ENCODE measurements at regions not wholly inside any gene's neighbourhood (a gene's known extent, or its start where the extent isn't known, plus 50 kb on each side); places are given as distances from the start of the nearest gene placed in this dataset.
"Not testable (repeated sequence)": the region's sequence is repeated elsewhere in the genome, so short reads cannot be mapped to it uniquely, and the experiment has no call there.

DNA sequence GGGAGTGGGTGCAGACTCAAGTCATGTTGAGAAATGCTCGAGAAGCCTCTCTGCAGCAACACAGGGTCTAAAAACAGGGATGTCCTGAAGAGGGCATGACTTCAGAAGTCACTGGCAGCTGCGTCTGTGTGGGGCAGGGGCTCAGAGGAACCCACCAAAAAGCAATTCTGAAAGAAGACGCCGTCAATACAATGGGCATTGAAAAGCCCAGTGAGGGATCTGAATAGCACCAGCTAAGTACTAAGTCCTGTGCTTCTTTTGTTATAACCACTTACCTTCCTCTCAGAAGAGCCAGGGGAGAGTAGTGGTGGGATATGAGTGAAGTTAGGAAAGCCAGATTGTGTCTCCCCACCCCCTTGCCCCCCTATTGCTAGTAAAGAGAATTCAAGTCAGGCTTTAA, 137.2 kb downstream of the INHBA start:
- DNase-seq (no peak), FAIRE-seq (no peak)
- no peaks in the 10 kb centered on the region for H3K4me1 ChIP-seq (ENCODE audit: control insufficient read depth in 3 of 3, insufficient read depth in 2 of 3, low read depth in 1 of 3, low read length in 2 of 3)
- peaks cover 0 to 2% of the 10 kb centered on the region in 2 donors for H3K9me3 ChIP-seq (ENCODE audit: control insufficient read depth in 2 of 2, insufficient read depth in 1 of 2, low read depth in 1 of 2, low read length in 1 of 2)
- no peaks in the 10 kb centered on the region for H3K36me3 ChIP-seq (ENCODE audit: control insufficient read depth in 3 of 3, insufficient read depth in 2 of 3, low read depth in 1 of 3, low read length in 3 of 3)
- H3K4me3 ChIP-seq (ENCODE audit: low read depth in 1 of 3, low read length in 3 of 3): no peak overlapping the region
- H3K27ac ChIP-seq (ENCODE audit: low read depth in 1 of 3, low read length in 2 of 3): no peak overlapping the region
- 70 to 76% (median 70%) methylated on average over 4 of the region's 4 CpGs for WGBS, 3 donors
- H3K27me3 ChIP-seq (ENCODE audit: control insufficient read depth in 3 of 3, insufficient read depth in 3 of 3, low read length in 3 of 3): no peaks in the 10 kb centered on the region

DNA sequence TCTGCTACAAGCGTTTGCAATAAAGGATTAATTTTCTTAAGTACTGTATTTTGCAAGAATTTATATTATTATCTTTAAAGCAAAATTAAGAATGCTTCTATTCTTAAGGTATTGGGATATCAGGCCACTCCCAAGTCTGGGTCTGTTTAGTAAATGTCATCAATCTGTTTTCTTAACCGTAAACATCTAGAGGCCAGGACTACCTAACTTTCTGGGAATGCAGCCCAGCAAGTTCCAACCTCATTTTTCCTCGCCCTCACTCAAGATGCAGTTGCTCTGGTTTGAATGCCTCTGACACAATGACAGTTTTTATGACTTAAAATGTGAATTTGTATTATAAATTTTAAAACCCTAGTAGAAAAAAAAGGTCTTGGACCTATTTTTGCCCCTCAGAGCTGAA, 143.5 kb downstream of the INHBA start:
- Histone ChIP-seq H3K36me3 (ENCODE audit: control insufficient read depth in 3 of 3, insufficient read depth in 2 of 3, low read depth in 1 of 3, low read length in 3 of 3) (no peaks in the 10 kb centered on the region), H3K27ac (ENCODE audit: low read depth in 1 of 3, low read length in 2 of 3) (no peak overlapping the region), H3K9me3 (ENCODE audit: control insufficient read depth in 2 of 2, insufficient read depth in 1 of 2, low read depth in 1 of 2, low read length in 1 of 2) (no peaks in the 10 kb centered on the region), H3K4me1 (ENCODE audit: control insufficient read depth in 3 of 3, insufficient read depth in 2 of 3, low read depth in 1 of 3, low read length in 2 of 3) (no peaks in the 10 kb centered on the region), H3K27me3 (ENCODE audit: control insufficient read depth in 3 of 3, insufficient read depth in 3 of 3, low read length in 3 of 3) (no peaks in the 10 kb centered on the region), H3K4me3 (ENCODE audit: low read depth in 1 of 3, low read length in 3 of 3) (no peak overlapping the region)
- FAIRE-seq (no peak), DNase-seq (no peak)
- WGBS, 3 donors: 77 to 82% (median 82%) methylated on average over 3 of the region's 3 CpGs

DNA sequence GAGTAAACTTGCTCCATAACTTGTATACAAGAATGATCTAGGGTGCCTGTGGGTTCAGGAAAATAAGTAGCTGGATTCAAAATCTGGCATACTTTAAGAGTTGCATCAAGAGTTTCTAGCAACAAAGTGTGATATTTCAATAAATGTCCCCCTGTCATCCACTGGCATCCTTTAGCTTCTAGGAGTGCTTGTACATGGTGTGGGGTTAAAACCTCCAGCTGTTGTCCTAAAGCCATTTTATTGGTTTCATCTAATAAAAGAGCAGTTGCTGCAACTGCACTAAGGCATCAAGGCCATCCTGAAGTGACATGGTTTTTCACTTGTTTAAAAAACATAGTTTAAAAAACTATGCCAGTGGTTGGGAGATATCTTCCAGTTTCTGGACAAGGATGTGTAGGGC, 148.4 kb downstream of the INHBA start:
- FAIRE-seq (no peak), DNase-seq (no peak)

DNA sequence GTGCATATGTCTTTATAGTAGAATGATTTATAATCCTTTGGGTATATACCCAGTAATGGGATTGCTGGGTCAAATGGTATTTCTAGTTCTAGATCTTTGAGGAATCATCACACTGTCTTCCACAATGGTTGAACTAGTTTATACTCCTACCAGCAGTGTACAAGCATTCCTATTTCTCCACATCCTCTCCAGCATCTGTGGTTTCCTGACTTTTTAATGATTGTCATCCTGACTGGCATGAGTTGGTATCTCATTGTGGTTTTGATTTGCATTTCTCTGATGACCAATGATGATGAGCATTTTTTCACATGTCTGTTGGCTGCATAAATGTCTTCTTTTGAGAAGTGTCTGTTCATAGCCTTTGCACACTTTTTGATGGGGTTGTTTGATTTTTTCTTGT, 152.8 kb downstream of the INHBA start:
- H3K27me3 ChIP-seq (ENCODE audit: control insufficient read depth in 3 of 3, insufficient read depth in 3 of 3, low read length in 3 of 3); H3K4me3 ChIP-seq (ENCODE audit: low read depth in 1 of 3, low read length in 3 of 3); DNase-seq; H3K36me3 ChIP-seq (ENCODE audit: control insufficient read depth in 3 of 3, insufficient read depth in 2 of 3, low read depth in 1 of 3, low read length in 3 of 3); H3K27ac ChIP-seq (ENCODE audit: low read depth in 1 of 3, low read length in 2 of 3); H3K4me1 ChIP-seq (ENCODE audit: control insufficient read depth in 3 of 3, insufficient read depth in 2 of 3, low read depth in 1 of 3, low read length in 2 of 3); FAIRE-seq; H3K9me3 ChIP-seq (ENCODE audit: control insufficient read depth in 2 of 2, insufficient read depth in 1 of 2, low read depth in 1 of 2, low read length in 1 of 2): not testable (repeated sequence)

More for the DNA sequence above, 148.4 kb downstream of the INHBA start:
- Histone ChIP-seq H3K9me3 (ENCODE audit: control insufficient read depth in 2 of 2, insufficient read depth in 1 of 2, low read depth in 1 of 2, low read length in 1 of 2) (peaks cover 0 to 5% of the 10 kb centered on the region in 2 donors), H3K27ac (ENCODE audit: low read depth in 1 of 3, low read length in 2 of 3) (no peak overlapping the region), H3K4me1 (ENCODE audit: control insufficient read depth in 3 of 3, insufficient read depth in 2 of 3, low read depth in 1 of 3, low read length in 2 of 3) (no peaks in the 10 kb centered on the region), H3K27me3 (ENCODE audit: control insufficient read depth in 3 of 3, insufficient read depth in 3 of 3, low read length in 3 of 3) (no peaks in the 10 kb centered on the region), H3K36me3 (ENCODE audit: control insufficient read depth in 3 of 3, insufficient read depth in 2 of 3, low read depth in 1 of 3, low read length in 3 of 3) (no peaks in the 10 kb centered on the region), H3K4me3 (ENCODE audit: low read depth in 1 of 3, low read length in 3 of 3) (no peak overlapping the region)

DNA sequence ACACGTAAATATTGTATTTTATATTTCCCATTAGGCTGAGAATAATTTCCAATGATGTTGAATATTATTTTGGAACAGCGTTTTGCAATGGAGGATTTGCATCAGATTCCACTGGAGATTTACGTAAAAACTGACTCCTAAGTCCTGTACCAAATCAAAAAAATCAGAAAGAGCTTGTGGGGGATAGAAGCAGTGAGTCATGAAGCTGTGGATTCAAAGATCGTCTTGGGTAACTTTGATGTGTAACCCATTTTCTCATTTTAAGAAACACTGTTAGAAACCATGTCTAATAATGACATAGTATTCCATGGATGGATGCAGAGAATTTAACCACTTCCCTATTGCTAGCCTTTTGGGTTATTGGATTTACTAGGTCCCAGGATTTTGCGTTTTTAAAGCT, 158.6 kb downstream of the INHBA start:
- Histone ChIP-seq H3K9me3 (ENCODE audit: control insufficient read depth in 2 of 2, insufficient read depth in 1 of 2, low read depth in 1 of 2, low read length in 1 of 2) (no peaks in the 10 kb centered on the region), H3K4me1 (ENCODE audit: control insufficient read depth in 3 of 3, insufficient read depth in 2 of 3, low read depth in 1 of 3, low read length in 2 of 3) (no peaks in the 10 kb centered on the region), H3K27ac (ENCODE audit: low read depth in 1 of 3, low read length in 2 of 3) (no peak overlapping the region), H3K27me3 (ENCODE audit: control insufficient read depth in 3 of 3, insufficient read depth in 3 of 3, low read length in 3 of 3) (no peaks in the 10 kb centered on the region), H3K4me3 (ENCODE audit: low read depth in 1 of 3, low read length in 3 of 3) (no peak overlapping the region), H3K36me3 (ENCODE audit: control insufficient read depth in 3 of 3, insufficient read depth in 2 of 3, low read depth in 1 of 3, low read length in 3 of 3) (no peaks in the 10 kb centered on the region)
- DNase-seq: no peak
- no peak for FAIRE-seq
- WGBS, 3 donors: 72 to 87% (median 74%) methylated on average over 5 of the region's 5 CpGs

DNA sequence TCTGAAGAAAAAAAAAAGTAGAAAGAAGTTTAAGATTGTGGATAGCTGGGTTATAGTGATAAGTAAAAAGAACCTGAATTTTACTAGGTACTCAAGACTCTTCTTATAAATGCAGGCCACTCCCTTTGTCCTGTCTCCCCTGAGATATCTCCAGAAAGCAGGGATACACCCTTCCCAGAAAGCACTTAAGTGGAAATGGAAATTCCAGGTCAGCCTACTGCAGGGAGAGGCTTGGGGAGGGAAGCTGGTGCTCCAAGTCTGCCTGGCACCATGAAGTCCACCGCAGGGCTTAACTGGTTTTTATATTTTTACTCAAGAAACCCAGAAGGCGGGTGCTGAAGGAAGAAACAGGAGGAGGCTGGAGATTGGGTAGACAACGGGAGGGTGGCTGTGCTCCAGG, 162.3 kb downstream of the INHBA start:
- no peaks in the 10 kb centered on the region for H3K27me3 ChIP-seq (ENCODE audit: control insufficient read depth in 3 of 3, insufficient read depth in 3 of 3, low read length in 3 of 3)
- 85 to 87% (median 86%) methylated on average over 3 of the region's 3 CpGs for WGBS, 3 donors
- no peak overlapping the region for H3K27ac ChIP-seq (ENCODE audit: low read depth in 1 of 3, low read length in 2 of 3)
- no peak overlapping the region for H3K4me3 ChIP-seq (ENCODE audit: low read depth in 1 of 3, low read length in 3 of 3)
- FAIRE-seq: no peak
- no peaks in the 10 kb centered on the region for H3K9me3 ChIP-seq (ENCODE audit: control insufficient read depth in 2 of 2, insufficient read depth in 1 of 2, low read depth in 1 of 2, low read length in 1 of 2)
- no peak for DNase-seq
- H3K4me1 ChIP-seq (ENCODE audit: control insufficient read depth in 3 of 3, insufficient read depth in 2 of 3, low read depth in 1 of 3, low read length in 2 of 3): no peaks in the 10 kb centered on the region
- H3K36me3 ChIP-seq (ENCODE audit: control insufficient read depth in 3 of 3, insufficient read depth in 2 of 3, low read depth in 1 of 3, low read length in 3 of 3): no peaks in the 10 kb centered on the region

DNA sequence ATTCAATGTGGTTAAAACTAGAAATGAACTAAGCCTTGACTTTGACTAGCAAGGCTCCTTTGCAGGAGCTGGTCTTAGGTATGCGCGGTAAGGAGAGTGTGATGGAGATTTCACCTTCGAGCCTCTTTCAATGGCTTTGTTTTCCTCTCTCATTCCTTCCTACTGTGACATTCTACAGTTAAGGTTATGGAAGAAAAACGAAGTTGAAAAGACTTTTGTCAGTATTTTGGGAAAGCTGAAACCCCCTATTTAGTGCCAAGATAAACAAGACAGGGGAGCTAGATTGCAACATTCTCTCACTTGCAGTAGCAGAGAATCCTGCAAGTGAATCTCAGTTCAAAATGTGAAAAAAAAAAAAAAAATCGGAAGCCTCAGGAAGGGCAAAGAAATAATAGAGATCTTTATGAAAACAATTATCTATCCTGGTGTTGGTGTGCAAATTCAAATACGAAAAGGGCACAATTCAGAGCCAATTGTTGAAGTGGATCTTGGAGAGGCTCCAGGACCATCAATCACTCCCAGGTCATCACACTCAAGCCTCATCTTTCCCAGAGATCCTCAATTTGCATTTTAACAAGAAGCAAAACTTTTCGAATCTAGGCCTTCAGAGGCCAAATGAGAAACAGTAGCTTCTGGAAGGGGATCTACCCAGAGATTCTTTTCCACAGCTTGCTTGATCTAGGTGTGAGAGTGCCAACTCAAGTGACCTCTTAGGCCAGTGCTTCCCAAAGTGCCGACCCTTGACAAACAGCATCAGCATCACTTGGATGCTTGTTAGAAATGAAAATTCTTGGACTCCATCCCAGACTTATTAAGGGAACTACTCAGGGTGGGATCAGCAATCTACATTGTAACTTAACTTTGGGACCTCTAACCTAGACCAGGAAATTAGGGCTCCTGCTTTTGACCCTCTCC, 163.8 kb downstream of the INHBA start:
- Histone ChIP-seq H3K27me3 (ENCODE audit: control insufficient read depth in 3 of 3, insufficient read depth in 3 of 3, low read length in 3 of 3) (no peaks in the 10 kb centered on the region), H3K4me1 (ENCODE audit: control insufficient read depth in 3 of 3, insufficient read depth in 2 of 3, low read depth in 1 of 3, low read length in 2 of 3) (no peaks in the 10 kb centered on the region), H3K27ac (ENCODE audit: low read depth in 1 of 3, low read length in 2 of 3) (no peak overlapping the region), H3K36me3 (ENCODE audit: control insufficient read depth in 3 of 3, insufficient read depth in 2 of 3, low read depth in 1 of 3, low read length in 3 of 3) (no peaks in the 10 kb centered on the region), H3K9me3 (ENCODE audit: control insufficient read depth in 2 of 2, insufficient read depth in 1 of 2, low read depth in 1 of 2, low read length in 1 of 2) (no peaks in the 10 kb centered on the region), H3K4me3 (ENCODE audit: low read depth in 1 of 3, low read length in 3 of 3) (no peak overlapping the region)
- WGBS, 3 donors: 50 to 57% (median 51%) methylated on average over 8 of the region's 8 CpGs
- FAIRE-seq: no peak
- no peak for DNase-seq

DNA sequence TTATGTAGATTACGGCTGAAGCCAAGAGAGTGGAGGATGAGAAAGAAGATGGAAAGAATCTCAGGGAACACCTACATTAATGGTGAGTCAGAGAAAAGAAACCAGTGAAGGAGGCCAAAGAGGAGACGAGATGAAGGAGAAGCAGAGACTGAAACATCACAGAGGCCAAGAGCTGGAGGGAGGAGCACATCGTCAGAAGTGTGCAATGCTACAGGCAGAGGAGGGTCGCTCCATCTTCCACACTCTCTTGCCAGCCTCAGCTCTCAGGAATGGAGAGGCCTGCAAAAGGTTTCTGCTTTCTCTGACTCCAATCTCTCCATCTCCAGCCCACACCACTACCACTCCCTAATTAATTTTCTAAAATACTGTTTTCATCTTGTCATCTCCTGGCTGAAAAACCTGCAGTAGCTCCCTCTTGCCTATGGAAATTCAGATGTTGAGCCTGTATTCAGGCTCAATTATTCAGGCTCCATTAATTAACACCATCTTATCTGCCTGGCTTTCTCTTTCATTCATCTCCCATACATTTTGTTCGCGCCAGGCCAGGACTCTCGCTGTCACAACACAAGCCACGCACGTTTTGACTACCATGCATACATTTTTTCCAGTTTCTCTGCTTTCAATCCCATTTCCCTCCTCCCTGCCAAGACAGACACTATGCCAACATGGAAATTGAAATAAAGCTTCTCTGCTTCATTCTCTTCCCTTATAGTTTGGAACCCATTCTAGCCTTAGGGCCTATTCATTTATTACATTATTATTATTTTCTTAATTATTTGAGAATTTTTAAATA, 165.8 kb downstream of the INHBA start:
- WGBS, 3 donors: 79 to 84% (median 83%) methylated on average over 9 of the region's 9 CpGs
- Histone ChIP-seq H3K9me3 (ENCODE audit: control insufficient read depth in 2 of 2, insufficient read depth in 1 of 2, low read depth in 1 of 2, low read length in 1 of 2) (no peaks in the 10 kb centered on the region), H3K36me3 (ENCODE audit: control insufficient read depth in 3 of 3, insufficient read depth in 2 of 3, low read depth in 1 of 3, low read length in 3 of 3) (no peaks in the 10 kb centered on the region), H3K4me3 (ENCODE audit: low read depth in 1 of 3, low read length in 3 of 3) (no peak overlapping the region), H3K4me1 (ENCODE audit: control insufficient read depth in 3 of 3, insufficient read depth in 2 of 3, low read depth in 1 of 3, low read length in 2 of 3) (no peaks in the 10 kb centered on the region), H3K27me3 (ENCODE audit: control insufficient read depth in 3 of 3, insufficient read depth in 3 of 3, low read length in 3 of 3) (peaks cover 0 to 2% (median 0%) of the 10 kb centered on the region in 3 donors), H3K27ac (ENCODE audit: low read depth in 1 of 3, low read length in 2 of 3) (no peak overlapping the region)
- FAIRE-seq: no peak
- DNase-seq: no peak
